B cell (primary cell): ENCODE measurements at regions not wholly inside any gene's neighbourhood (a gene's known extent, or its start where the extent isn't known, plus 50 kb on each side); places are given as distances from the start of the nearest gene placed in this dataset.

Experiments
- ATAC-seq: fragments of 200-7000 bp; cut with Tn5 transposase; one replicate; pipeline ENCODE4 v1.10.0; 2021; ENCODE audit warnings: low read depth, mild to moderate bottlenecking, moderate number of reproducible peaks, moderate library complexity
- CTCF ChIA-PET: fragments of 350-600 bp; sonication (Branson Sonifier 250); formaldehyde crosslinking; loops from one replicate; lab custom pipeline; 2021; ENCODE audit warnings: antibody characterized with exemption, inconsistent platforms; lab: Charles Lee
- POLR2A ChIA-PET: fragments of 350-600 bp; sonication (Branson Sonifier 250); formaldehyde crosslinking; loops from one replicate; lab custom pipeline; 2021; ENCODE audit warnings: antibody characterized with exemption; lab: Charles Lee
- DNase-seq: peaks from one replicate; pipeline ENCODE4 v3.0.0; 2013
- H2AFZ ChIP-seq: 2 replicates; pipeline ENCODE4 v1.6.1; 2012; ENCODE audit warnings: mild to moderate bottlenecking, low read depth, low read length; ENCODE audit not compliant: insufficient read depth, poor library complexity, severe bottlenecking
- H3K27ac ChIP-seq, 2 donors: 1 replicate in 1 of 2; 2 replicates in 1 of 2; pipeline ENCODE4 v1.5.1; 2012 to 2013; ENCODE audit warnings: low read length in 2 of 2, mild to moderate bottlenecking in 2 of 2, moderate library complexity in 1 of 2
- H3K27me3 ChIP-seq, 4 experiments: fragments of 200-600 bp in 1 of 4; sonication (generic) in 1 of 4; replicated peaks in 1 of 4; 1 replicate in 2 of 4; 2 replicates in 2 of 4; pipeline versions ENCODE4 v1.6.1 to v1.7.0; 2013 to 2016; ENCODE audit warnings: low read length in 3 of 4, mild to moderate bottlenecking in 2 of 4, mixed read lengths in 1 of 4, moderate library complexity in 1 of 4; ENCODE audit not compliant: insufficient read depth in 4 of 4, control insufficient read depth in 3 of 4; ENCODE audit errors: control extremely low read depth in 1 of 4
- H3K36me3 ChIP-seq, 2 experiments: replicated peaks in 1 of 2; 1 replicate in 1 of 2; 2 replicates in 1 of 2; pipeline versions ENCODE4 v1.6.1 to v1.7.1; 2013; ENCODE audit warnings: low read length in 1 of 2; ENCODE audit not compliant: insufficient read depth in 2 of 2, control insufficient read depth in 1 of 2; ENCODE audit errors: control extremely low read depth in 1 of 2, extremely low read depth in 1 of 2
- H3K4me1 ChIP-seq, 2 donors: fragments of 200-600 bp in 1 of 2; sonication (generic) in 1 of 2; 1 replicate in 1 of 2; 2 replicates in 1 of 2; pipeline versions ENCODE4 v1.5.1 to v1.6.1; 2013 to 2017; ENCODE audit warnings: low read length in 2 of 2; ENCODE audit not compliant: control insufficient read depth in 2 of 2, insufficient read depth in 2 of 2
- H3K4me2 ChIP-seq: replicated peaks from 2 replicates; pipeline ENCODE3; 2012; ENCODE audit warnings: mild to moderate bottlenecking, low read depth, low read length; ENCODE audit not compliant: poor library complexity, severe bottlenecking
- H3K4me3 ChIP-seq, 5 experiments: fragments of 200-600 bp in 1 of 5; sonication (generic) in 1 of 5; 1 replicate in 3 of 5; 2 replicates in 2 of 5; pipeline versions ENCODE4 v1.5.1 to v1.7.0; 2011 to 2016; ENCODE audit warnings: low read length in 4 of 5, mild to moderate bottlenecking in 4 of 5, low read depth in 2 of 5, control low read depth in 1 of 5, moderate library complexity in 1 of 5; ENCODE audit not compliant: insufficient read depth in 1 of 5; ENCODE audit errors: control extremely low read depth in 1 of 5, extremely low read depth in 1 of 5
- H3K79me2 ChIP-seq: fragments of 200-600 bp; sonication (generic); one replicate; pipeline ENCODE4 v1.6.0; 2016; ENCODE audit warnings: low read length; ENCODE audit not compliant: control insufficient read depth, insufficient read depth
- H3K9ac ChIP-seq: fragments of 200-600 bp; sonication (generic); 2 replicates; pipeline ENCODE4 v1.6.1; 2017; ENCODE audit warnings: mild to moderate bottlenecking, low read length, moderate library complexity
- H3K9me3 ChIP-seq, 3 donors: one replicate each; pipeline versions ENCODE4 v1.6.1 to v1.7.1; 2013; ENCODE audit warnings: low read length in 2 of 3; ENCODE audit not compliant: control insufficient read depth in 2 of 3, insufficient read depth in 1 of 3; ENCODE audit errors: control extremely low read depth in 1 of 3
- H4K20me1 ChIP-seq: 2 replicates; pipeline ENCODE4 v1.6.0; 2012; ENCODE audit warnings: mild to moderate bottlenecking, low read length; ENCODE audit not compliant: insufficient read depth, control insufficient read depth, poor library complexity, severe bottlenecking
- H3K27ac Mint-ChIP-seq: one replicate; pipeline ENCODE4 v1.8.0; 2021; ENCODE audit warnings: mixed read lengths
- H3K27me3 Mint-ChIP-seq: one replicate; pipeline ENCODE4 v1.8.0; 2021; ENCODE audit warnings: mixed read lengths
- H3K4me1 Mint-ChIP-seq: one replicate; pipeline ENCODE4 v1.8.0; 2021; ENCODE audit warnings: mixed read lengths
- H3K4me3 Mint-ChIP-seq: one replicate; pipeline ENCODE4 v1.8.0; 2021; ENCODE audit warnings: mixed read lengths
- H3K9me3 Mint-ChIP-seq: one replicate; pipeline ENCODE4 v1.8.0; 2022; ENCODE audit warnings: mixed read lengths; ENCODE audit not compliant: insufficient read depth
- EZH2 ChIP-seq: IDR thresholded peaks from 2 replicates; pipeline ENCODE4 v1.6.1; 2012; ENCODE audit warnings: borderline replicate concordance, low read depth, mild to moderate bottlenecking, moderate library complexity, low read length; ENCODE audit not compliant: insufficient read depth, poor library complexity, severe bottlenecking
- WGBS: methylation state at CpG from one replicate; pipeline ENCODE4 v1.1.5; 2013; ENCODE audit warnings: missing lambda C conversion rate; ENCODE audit not compliant: insufficient coverage; 5-methylcytosine and 5-hydroxymethylcytosine counted together
- intact Hi-C: fragments of 100-400 bp; cut with micrococcal nuclease; formaldehyde crosslinking; loops from one replicate; pipeline ENCODE4 v1.10.0; 2022
- TF ChIP-seq, protein P1 (sequence below): fragments of 200-600 bp; IDR thresholded peaks from one replicate; pipeline ENCODE4 v1.8.0; 2022; ENCODE audit warnings: antibody characterized with exemption, mild to moderate bottlenecking

DNA sequence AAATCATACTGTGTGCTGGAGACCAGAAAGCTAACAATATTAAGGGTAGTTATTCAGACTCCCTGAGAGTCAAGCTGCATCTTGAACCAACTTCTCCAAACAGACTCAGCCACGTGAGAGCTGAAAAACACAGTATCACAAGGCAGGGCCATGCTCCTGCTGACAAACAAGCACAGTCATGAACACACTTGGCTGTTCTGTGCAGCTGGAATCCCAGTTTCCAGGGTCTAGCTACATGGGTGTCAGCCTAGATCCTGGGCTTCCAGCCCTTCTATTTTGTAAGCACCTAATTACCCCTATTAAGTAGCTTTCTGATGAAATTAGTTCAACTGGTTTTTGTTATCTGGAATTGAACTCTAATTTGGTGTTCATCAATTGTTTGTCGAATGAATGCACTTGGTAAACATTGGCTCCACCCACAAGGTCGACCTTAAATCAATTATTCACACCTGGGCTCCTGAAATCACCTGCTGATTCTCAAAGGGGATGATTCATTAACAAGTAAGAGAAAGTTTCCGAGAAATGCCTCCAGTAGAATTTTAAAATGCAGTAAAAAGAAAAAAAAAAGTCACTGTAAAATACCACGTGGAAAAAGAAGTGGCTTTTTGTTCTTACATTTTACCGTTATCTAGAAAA, 179.3 kb downstream of the ZC3H11B start:
- intact Hi-C loops, result no loop called here
- no peaks in the 10 kb centered on the region for H3K9me3 Mint-ChIP-seq
- CTCF ChIA-PET, result no interaction called here

DNA sequence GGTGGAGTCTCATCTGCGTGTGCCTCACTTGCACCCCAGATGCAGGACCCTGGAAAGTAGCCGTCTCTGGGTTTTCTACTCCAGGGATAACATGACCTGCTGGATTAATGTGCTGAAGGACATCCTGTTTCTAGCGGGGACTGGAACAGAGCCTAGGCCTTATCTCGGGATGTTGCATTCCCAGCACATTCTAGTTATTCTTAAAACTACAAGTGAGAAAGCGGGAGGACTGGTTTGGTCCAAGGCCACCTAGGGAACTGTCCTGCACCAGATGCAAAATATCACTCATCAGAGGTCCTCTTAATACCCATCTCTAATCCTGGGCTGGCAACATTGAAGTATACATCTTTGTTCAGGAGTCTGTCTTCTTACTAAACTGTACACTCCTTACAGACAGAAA, 179.9 kb downstream of the ZC3H11B start:
- Mint-ChIP-seq H3K27me3 (no peaks in the 10 kb centered on the region), H3K27ac (no peak overlapping the region), H3K9me3 (no peaks in the 10 kb centered on the region), H3K4me1 (no peaks in the 10 kb centered on the region), H3K4me3 (no peak overlapping the region)
- Histone ChIP-seq H3K4me2 (no peak overlapping the region), H3K4me3 (no peak overlapping the region), H3K27me3 (no peaks in the 10 kb centered on the region), H3K4me1 (no peaks in the 10 kb centered on the region), H3K79me2 (no peaks in the 10 kb centered on the region), H3K9me3 (no peaks in the 10 kb centered on the region), H4K20me1 (no peaks in the 10 kb centered on the region), H3K9ac (no peak overlapping the region), H3K36me3 (no peaks in the 10 kb centered on the region), H2AFZ (no peak overlapping the region), H3K27ac (no peak overlapping the region)
- ChIA-PET POLR2A (no interaction called here), CTCF (no interaction called here)
- WGBS, result 91% methylated on average over 5 of the region's 5 CpGs
- intact Hi-C loops, result no loop called here
- TF ChIP-seq, protein P1, sequence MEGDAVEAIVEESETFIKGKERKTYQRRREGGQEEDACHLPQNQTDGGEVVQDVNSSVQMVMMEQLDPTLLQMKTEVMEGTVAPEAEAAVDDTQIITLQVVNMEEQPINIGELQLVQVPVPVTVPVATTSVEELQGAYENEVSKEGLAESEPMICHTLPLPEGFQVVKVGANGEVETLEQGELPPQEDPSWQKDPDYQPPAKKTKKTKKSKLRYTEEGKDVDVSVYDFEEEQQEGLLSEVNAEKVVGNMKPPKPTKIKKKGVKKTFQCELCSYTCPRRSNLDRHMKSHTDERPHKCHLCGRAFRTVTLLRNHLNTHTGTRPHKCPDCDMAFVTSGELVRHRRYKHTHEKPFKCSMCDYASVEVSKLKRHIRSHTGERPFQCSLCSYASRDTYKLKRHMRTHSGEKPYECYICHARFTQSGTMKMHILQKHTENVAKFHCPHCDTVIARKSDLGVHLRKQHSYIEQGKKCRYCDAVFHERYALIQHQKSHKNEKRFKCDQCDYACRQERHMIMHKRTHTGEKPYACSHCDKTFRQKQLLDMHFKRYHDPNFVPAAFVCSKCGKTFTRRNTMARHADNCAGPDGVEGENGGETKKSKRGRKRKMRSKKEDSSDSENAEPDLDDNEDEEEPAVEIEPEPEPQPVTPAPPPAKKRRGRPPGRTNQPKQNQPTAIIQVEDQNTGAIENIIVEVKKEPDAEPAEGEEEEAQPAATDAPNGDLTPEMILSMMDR, result no peak
- no peak for TF ChIP-seq EZH2
- no peak for ATAC-seq
- DNase-seq, result no peak

More for the DNA sequence above, 179.3 kb downstream of the ZC3H11B start:
- no peak overlapping the region for H3K4me2 ChIP-seq
- POLR2A ChIA-PET, result no interaction called here
- no peaks in the 10 kb centered on the region for H4K20me1 ChIP-seq
- no peaks in the 10 kb centered on the region for H3K27me3 ChIP-seq
- TF ChIP-seq, protein P1, result no peak
- no peak for TF ChIP-seq EZH2
- H3K27ac ChIP-seq, result no peak overlapping the region
- H2AFZ ChIP-seq, result no peak overlapping the region
- no peaks in the 10 kb centered on the region for H3K4me1 ChIP-seq
- no peaks in the 10 kb centered on the region for H3K36me3 ChIP-seq
- Mint-ChIP-seq H3K27ac (no peak overlapping the region), H3K4me3 (no peak overlapping the region), H3K27me3 (no peaks in the 10 kb centered on the region), H3K4me1 (no peaks in the 10 kb centered on the region)
- H3K4me3 ChIP-seq, result no peak overlapping the region
- no peaks in the 10 kb centered on the region for H3K9me3 ChIP-seq
- H3K79me2 ChIP-seq, result no peaks in the 10 kb centered on the region
- H3K9ac ChIP-seq, result no peak overlapping the region
- no peak for DNase-seq
- ATAC-seq, result no peak
- WGBS, result 82% methylated on average over 1 of the region's 6 CpGs
